PC-9 (cell line): ENCODE measurements at regions not wholly inside any gene's neighbourhood (a gene's known extent, or its start where the extent isn't known, plus 50 kb on each side); places are given as distances from the start of the nearest gene placed in this dataset.

ENCODE experiments used
- CTCF ChIP-seq: fragments of 200-600 bp; sonication (generic); conservative IDR thresholded peaks from 2 replicates; pipeline ENCODE4 v1.6.1; 2017; ENCODE audit warnings: mixed run types, antibody characterized with exemption, mild to moderate bottlenecking, moderate library complexity
- EZH2 ChIP-seq: fragments of 200-600 bp; sonication (generic); IDR thresholded peaks from 2 replicates; pipeline ENCODE4 v1.8.0; 2017; ENCODE audit warnings: antibody characterized with exemption, low read depth

- TF ChIP-seq CTCF (no peak), EZH2 (no peak)
Observed at GRCh38 chr7:41188163-41189130, 514.4 kb downstream of the INHBA start.
